Esophagus squamous epithelium (tissue), 4 donors: ENCODE measurements at regions not wholly inside any gene's neighbourhood (a gene's known extent, or its start where the extent isn't known, plus 50 kb on each side); places are given as distances from the start of the nearest gene placed in this dataset.

Source experiments
- POLR2A ChIP-seq, 4 donors: fragments of 450-650 bp; IDR thresholded peaks; one replicate each; pipeline ENCODE4 v1.6.1; 2017; ENCODE audit warnings: antibody characterized with exemption in 4 of 4, mild to moderate bottlenecking in 4 of 4, moderate library complexity in 3 of 4
- TF ChIP-seq, protein P1 (sequence below), 6 experiments: fragments of 450-650 bp in 4 of 6; fragments of 200-600 bp in 2 of 6; sonication (generic) in 2 of 6; IDR thresholded peaks; one replicate each; pipeline ENCODE4 v1.5.1; 2016 to 2019; ENCODE audit warnings: antibody characterized with exemption in 6 of 6, mild to moderate bottlenecking in 4 of 6, moderate library complexity in 4 of 6

- TF ChIP-seq, protein P1, sequence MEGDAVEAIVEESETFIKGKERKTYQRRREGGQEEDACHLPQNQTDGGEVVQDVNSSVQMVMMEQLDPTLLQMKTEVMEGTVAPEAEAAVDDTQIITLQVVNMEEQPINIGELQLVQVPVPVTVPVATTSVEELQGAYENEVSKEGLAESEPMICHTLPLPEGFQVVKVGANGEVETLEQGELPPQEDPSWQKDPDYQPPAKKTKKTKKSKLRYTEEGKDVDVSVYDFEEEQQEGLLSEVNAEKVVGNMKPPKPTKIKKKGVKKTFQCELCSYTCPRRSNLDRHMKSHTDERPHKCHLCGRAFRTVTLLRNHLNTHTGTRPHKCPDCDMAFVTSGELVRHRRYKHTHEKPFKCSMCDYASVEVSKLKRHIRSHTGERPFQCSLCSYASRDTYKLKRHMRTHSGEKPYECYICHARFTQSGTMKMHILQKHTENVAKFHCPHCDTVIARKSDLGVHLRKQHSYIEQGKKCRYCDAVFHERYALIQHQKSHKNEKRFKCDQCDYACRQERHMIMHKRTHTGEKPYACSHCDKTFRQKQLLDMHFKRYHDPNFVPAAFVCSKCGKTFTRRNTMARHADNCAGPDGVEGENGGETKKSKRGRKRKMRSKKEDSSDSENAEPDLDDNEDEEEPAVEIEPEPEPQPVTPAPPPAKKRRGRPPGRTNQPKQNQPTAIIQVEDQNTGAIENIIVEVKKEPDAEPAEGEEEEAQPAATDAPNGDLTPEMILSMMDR (IDR thresholded peaks at IDR 0.05), result no peak
- no peak for TF ChIP-seq POLR2A (IDR thresholded peaks at IDR 0.05)
These were observed 85.6 kb upstream of the SSTR4 start for GRCh38 chr20:22949331-22950109.
